ENCODE measurements at regions not wholly inside any gene's neighbourhood (a gene's known extent, or its start where the extent isn't known, plus 50 kb on each side); places are given as distances from the start of the nearest gene placed in this dataset.

DNA sequence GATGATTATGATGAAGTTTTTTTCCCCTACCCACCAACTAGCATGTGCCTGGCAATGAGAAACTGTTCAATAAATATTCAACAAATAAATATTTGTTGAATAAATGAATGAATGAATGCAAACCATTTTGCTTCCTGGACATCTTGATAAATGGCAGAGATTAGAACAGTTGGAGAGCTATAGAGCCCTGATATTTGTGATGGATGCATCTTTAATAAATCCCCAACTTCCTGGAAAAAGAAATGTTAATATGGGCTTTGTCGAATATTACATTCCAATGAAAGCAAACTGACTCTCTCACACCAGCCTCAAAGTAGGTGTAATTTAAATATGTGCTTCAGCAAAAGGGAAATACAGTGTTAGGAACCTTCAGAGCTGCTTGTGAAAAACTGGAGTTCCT is 419.7 kb downstream of the MID1IP1 start:
- TF ChIP-seq, protein P1, sequence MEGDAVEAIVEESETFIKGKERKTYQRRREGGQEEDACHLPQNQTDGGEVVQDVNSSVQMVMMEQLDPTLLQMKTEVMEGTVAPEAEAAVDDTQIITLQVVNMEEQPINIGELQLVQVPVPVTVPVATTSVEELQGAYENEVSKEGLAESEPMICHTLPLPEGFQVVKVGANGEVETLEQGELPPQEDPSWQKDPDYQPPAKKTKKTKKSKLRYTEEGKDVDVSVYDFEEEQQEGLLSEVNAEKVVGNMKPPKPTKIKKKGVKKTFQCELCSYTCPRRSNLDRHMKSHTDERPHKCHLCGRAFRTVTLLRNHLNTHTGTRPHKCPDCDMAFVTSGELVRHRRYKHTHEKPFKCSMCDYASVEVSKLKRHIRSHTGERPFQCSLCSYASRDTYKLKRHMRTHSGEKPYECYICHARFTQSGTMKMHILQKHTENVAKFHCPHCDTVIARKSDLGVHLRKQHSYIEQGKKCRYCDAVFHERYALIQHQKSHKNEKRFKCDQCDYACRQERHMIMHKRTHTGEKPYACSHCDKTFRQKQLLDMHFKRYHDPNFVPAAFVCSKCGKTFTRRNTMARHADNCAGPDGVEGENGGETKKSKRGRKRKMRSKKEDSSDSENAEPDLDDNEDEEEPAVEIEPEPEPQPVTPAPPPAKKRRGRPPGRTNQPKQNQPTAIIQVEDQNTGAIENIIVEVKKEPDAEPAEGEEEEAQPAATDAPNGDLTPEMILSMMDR (conservative IDR thresholded peaks at IDR 0.05), result no peak
- Histone ChIP-seq H3T11ph (ENCODE audit: low read length) (no peak overlapping the region), H2BK20ac (ENCODE audit: low read depth, low read length, poor library complexity, severe bottlenecking) (no peak overlapping the region), H3K79me2 (ENCODE audit: insufficient read depth, low read length) (no peaks in the 10 kb centered on the region), H2BK5ac (ENCODE audit: insufficient read length, low read length) (no peak overlapping the region), H3K4me1 (ENCODE audit: insufficient read depth, low read length) (peaks cover 4% of the 10 kb centered on the region; the same call in 1 of the 2 replicates), H2BK15ac (ENCODE audit: low read depth, low read length) (no peak overlapping the region), H3K14ac (ENCODE audit: insufficient read depth, low read length) (no peak overlapping the region), H3K27me3 (ENCODE audit: insufficient read depth, low read length) (no peaks in the 10 kb centered on the region), H4K8ac (replicated peaks; ENCODE audit: insufficient read length, low read depth, low read length) (no peak overlapping the region), H3K4me2 (ENCODE audit: insufficient read depth, insufficient read length, low read length) (no peak overlapping the region), H3K9me3 (ENCODE audit: control insufficient read depth, low read depth, low read length) (no peaks in the 10 kb centered on the region), H2AFZ (ENCODE audit: low read length) (no peak overlapping the region), H2BK120ac (ENCODE audit: low read depth, low read length, poor library complexity, severe bottlenecking) (no peak overlapping the region), H3K23ac (ENCODE audit: insufficient read length, low read depth, low read length) (no peak overlapping the region), H3K23me2 (ENCODE audit: insufficient read length, low read depth, low read length, poor library complexity, severe bottlenecking) (no peaks in the 10 kb centered on the region), H3K27ac (ENCODE audit: insufficient read length, low read depth, low read length) (no peak overlapping the region), H3K56ac (ENCODE audit: insufficient read length, low read depth, low read length) (no peak overlapping the region), H2BK12ac (ENCODE audit: insufficient read length, low read depth, low read length) (no peak overlapping the region), H2AK5ac (ENCODE audit: insufficient read length, low read length) (no peak overlapping the region), H3K18ac (ENCODE audit: insufficient read length, low read depth, low read length) (no peak overlapping the region), H4K20me1 (ENCODE audit: control insufficient read depth, insufficient read depth, insufficient read length) (no peaks in the 10 kb centered on the region), H4K91ac (ENCODE audit: insufficient read length, low read depth, low read length) (no peak overlapping the region), H3K4ac (ENCODE audit: low read depth, low read length) (no peak overlapping the region), H3K79me1 (ENCODE audit: insufficient read depth, low read depth, low read length, poor library complexity, severe bottlenecking) (no peaks in the 10 kb centered on the region), H3K9ac (ENCODE audit: extremely low read depth, insufficient read length, low read length) (no peak overlapping the region), H4K5ac (ENCODE audit: insufficient read length, low read depth, low read length) (no peak overlapping the region)
- peaks cover 0 to 6% (median 5%) of the 10 kb centered on the region in 3 experiments; a peak in 5 of 7 replicates for H3K36me3 Mint-ChIP-seq (ENCODE audit: insufficient read depth in 1 of 3, low read depth in 3 of 3)
- no peak overlapping the region for H3K27ac Mint-ChIP-seq
- no CpG with 5 or more reads among the region's 1 CpG for WGBS (ENCODE audit: extremely low coverage, insufficient read length, low lambda C conversion rate)
- H3K9me3 Mint-ChIP-seq, result peaks cover 65 to 68% of the 10 kb centered on the region in 2 experiments
- H3K27me3 Mint-ChIP-seq (ENCODE audit: low read depth), result peaks cover 14% of the 10 kb centered on the region
- DNase-seq, result no peak
- peaks cover 11% of the 10 kb centered on the region in 2 experiments for H3K4me1 Mint-ChIP-seq
- no peak overlapping the region for H3K4me3 Mint-ChIP-seq

All from H9 (cell line).